NT2/D1 (cell line): ENCODE measurements at regions not wholly inside any gene's neighbourhood (a gene's known extent, or its start where the extent isn't known, plus 50 kb on each side); places are given as distances from the start of the nearest gene placed in this dataset.

Source experiments
- SUZ12 ChIP-seq: IDR thresholded peaks from 2 replicates; pipeline ENCODE4 v1.6.1; 2011; ENCODE audit not compliant: insufficient read length, insufficient read depth; ENCODE audit errors: extremely low read depth
- YY1 ChIP-seq: IDR thresholded peaks from 2 replicates; pipeline ENCODE4 v1.6.1; 2011; ENCODE audit not compliant: insufficient read length, insufficient read depth
- ZNF274 ChIP-seq: IDR thresholded peaks from 2 replicates; pipeline ENCODE4 v1.6.1; 2011; ENCODE audit warnings: mild to moderate bottlenecking, low read depth, low read length

DNA sequence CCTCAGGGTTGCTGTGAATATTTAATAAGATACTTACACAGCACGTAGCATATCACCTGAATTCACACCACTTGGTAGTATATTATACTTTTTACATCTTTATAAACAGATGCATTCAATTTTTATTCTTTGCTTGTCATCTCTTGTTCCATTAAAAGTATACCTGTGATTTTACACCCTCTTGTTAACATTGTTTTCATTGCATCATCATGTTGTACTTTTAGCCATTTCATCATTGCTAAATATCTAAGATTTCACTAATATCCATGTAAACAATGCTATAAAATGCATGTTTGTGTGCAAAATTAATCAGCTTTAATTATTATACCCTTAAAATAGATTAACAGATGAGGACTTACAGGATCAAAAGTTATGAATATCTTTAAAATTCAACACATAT lies 155.3 kb downstream of the MEX3B start:
- no peak for TF ChIP-seq ZNF274
- no peak for TF ChIP-seq SUZ12
- TF ChIP-seq YY1: no peak
